Ascending aorta (tissue), 2 donors: ENCODE measurements at regions not wholly inside any gene's neighbourhood (a gene's known extent, or its start where the extent isn't known, plus 50 kb on each side); places are given as distances from the start of the nearest gene placed in this dataset.

ENCODE experiments used
- DNase-seq, 2 donors: peaks; one replicate each; pipeline ENCODE4 v3.0.0-alpha.2; 2019; ENCODE audit warnings: low spot score in 2 of 2
- H3K27ac ChIP-seq, 2 donors: fragments of 200-600 bp; sonication (generic); one replicate each; pipeline ENCODE4 v1.5.1; 2016 to 2017; ENCODE audit warnings: mild to moderate bottlenecking in 1 of 2
- H3K27me3 ChIP-seq: fragments of 200-600 bp; sonication (generic); one replicate; pipeline ENCODE4 v1.5.1; 2017
- H3K36me3 ChIP-seq, 2 donors: fragments of 200-600 bp; sonication (generic); one replicate each; pipeline ENCODE4 v1.5.1; 2016
- H3K4me1 ChIP-seq, 2 donors: fragments of 200-600 bp; sonication (generic); one replicate each; pipeline ENCODE4 v1.5.1; 2016 to 2017; ENCODE audit warnings: mild to moderate bottlenecking in 1 of 2
- H3K4me3 ChIP-seq, 2 donors: fragments of 200-600 bp; sonication (generic); one replicate each; pipeline ENCODE4 v1.5.1; 2016 to 2017; ENCODE audit warnings: mild to moderate bottlenecking in 1 of 2
- H3K9me3 ChIP-seq, 2 donors: fragments of 200-600 bp; sonication (generic); one replicate each; pipeline ENCODE4 v1.5.1; 2016
- CTCF ChIP-seq, 3 experiments: fragments of 200-600 bp in 2 of 3; fragments of 450-650 bp in 1 of 3; sonication (generic) in 2 of 3; IDR thresholded peaks; one replicate each; pipeline ENCODE4 v1.5.1; 2016 to 2019; ENCODE audit warnings: antibody characterized with exemption in 3 of 3, mild to moderate bottlenecking in 1 of 3, moderate library complexity in 1 of 3
- intact Hi-C: fragments of 100-400 bp; cut with DNase I; formaldehyde crosslinking; loops from one replicate; pipeline ENCODE4 v1.15.1; 2023

GRCh38 chr1:119225265-119225664 lies 84.8 kb upstream of the WARS2 start:
- H3K36me3 ChIP-seq, result no peaks in the 10 kb centered on the region
- no peak overlapping the region for H3K27ac ChIP-seq
- H3K4me3 ChIP-seq, result no peak overlapping the region
- TF ChIP-seq CTCF (IDR thresholded peaks at IDR 0.05), result no peak
- H3K9me3 ChIP-seq, result no peaks in the 10 kb centered on the region
- no peak for DNase-seq
- no peaks in the 10 kb centered on the region for H3K27me3 ChIP-seq
- intact Hi-C loops, result no loop called here
- H3K4me1 ChIP-seq, result no peaks in the 10 kb centered on the region

- no peak overlapping the region for H3K4me3 ChIP-seq
- no peaks in the 10 kb centered on the region for H3K36me3 ChIP-seq
- no peaks in the 10 kb centered on the region for H3K4me1 ChIP-seq
- no peaks in the 10 kb centered on the region for H3K27me3 ChIP-seq
- no peaks in the 10 kb centered on the region for H3K9me3 ChIP-seq
- no peak for TF ChIP-seq CTCF (IDR thresholded peaks at IDR 0.05)
- DNase-seq, result no peak
- intact Hi-C loops, result no loop called here
- no peak overlapping the region for H3K27ac ChIP-seq
These were observed 85.4 kb upstream of the WARS2 start for GRCh38 chr1:119225831-119226230.

GRCh38 chr1:119226321-119226720 lies 85.9 kb upstream of the WARS2 start:
- TF ChIP-seq CTCF (IDR thresholded peaks at IDR 0.05), result no peak

GRCh38 chr1:119226913-119227312 lies 86.5 kb upstream of the WARS2 start:
- Histone ChIP-seq H3K4me3 (no peak overlapping the region), H3K36me3 (no peaks in the 10 kb centered on the region), H3K9me3 (no peaks in the 10 kb centered on the region), H3K27me3 (no peaks in the 10 kb centered on the region), H3K4me1 (no peaks in the 10 kb centered on the region), H3K27ac (no peak overlapping the region)
- no peak for DNase-seq
- TF ChIP-seq CTCF (IDR thresholded peaks at IDR 0.05), result no peak
- intact Hi-C loops, result no loop called here

More at GRCh38 chr1:119226321-119226720, 85.9 kb upstream of the WARS2 start:
- Histone ChIP-seq H3K27ac (no peak overlapping the region), H3K4me1 (no peaks in the 10 kb centered on the region), H3K4me3 (no peak overlapping the region), H3K27me3 (no peaks in the 10 kb centered on the region), H3K36me3 (no peaks in the 10 kb centered on the region), H3K9me3 (no peaks in the 10 kb centered on the region)
- intact Hi-C loops, result no loop called here
- DNase-seq, result no peak

GRCh38 chr1:119227456-119227855 lies 87.0 kb upstream of the WARS2 start:
- no peak for DNase-seq
- intact Hi-C loops, result no loop called here
- Histone ChIP-seq H3K4me1 (no peaks in the 10 kb centered on the region), H3K9me3 (no peaks in the 10 kb centered on the region), H3K27me3 (no peaks in the 10 kb centered on the region), H3K27ac (no peak overlapping the region), H3K36me3 (no peaks in the 10 kb centered on the region), H3K4me3 (no peak overlapping the region)
- TF ChIP-seq CTCF (IDR thresholded peaks at IDR 0.05), result no peak
